ENCODE measurements at regions not wholly inside any gene's neighbourhood (a gene's known extent, or its start where the extent isn't known, plus 50 kb on each side); places are given as distances from the start of the nearest gene placed in this dataset.

DNA sequence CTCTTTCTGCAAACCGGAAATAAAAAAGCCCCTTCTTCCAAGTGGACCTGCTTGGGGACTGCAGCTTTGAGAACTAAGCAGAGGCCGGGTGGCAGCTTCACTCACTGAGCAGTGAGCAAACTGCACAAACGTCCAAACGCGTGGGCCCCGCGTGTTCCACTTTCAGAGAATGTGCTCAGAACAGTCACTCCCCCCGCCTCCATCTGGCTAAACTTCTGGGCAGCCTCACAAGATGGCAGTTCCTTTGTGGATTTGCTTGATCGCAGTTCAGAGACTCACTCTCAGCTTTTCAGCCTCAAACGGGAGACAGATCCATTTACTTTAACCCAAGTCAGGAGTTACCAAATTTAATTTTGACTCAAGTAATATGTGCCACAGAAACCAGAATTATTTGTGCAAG lies 216.6 kb downstream of the TLE1 start:
- POLR2A ChIA-PET = no interaction called here
- WGBS (ENCODE audit: low lambda C conversion rate) = 46% methylated on average over 8 of the region's 10 CpGs
- TF ChIP-seq ZNF83 (CRISPR knock-in tag; IDR thresholded peaks at IDR 0.05; ENCODE audit: borderline replicate concordance) = no peak
- TF ChIP-seq ZFP41 (CRISPR knock-in tag; IDR thresholded peaks at IDR 0.05; ENCODE audit: borderline replicate concordance) = no peak
- no peak for TF ChIP-seq ZNF160 (CRISPR knock-in tag; IDR thresholded peaks at IDR 0.05)
- no peak for TF ChIP-seq RBFOX2 (IDR thresholded peaks at IDR 0.05; ENCODE audit: low read depth, low read length)
- TF ChIP-seq NFE2 (CRISPR knock-in tag; IDR thresholded peaks at IDR 0.05) = no peak
- no peak for TF ChIP-seq ZNF205 (CRISPR knock-in tag; IDR thresholded peaks at IDR 0.05)
- no peak for TF ChIP-seq RELA (CRISPR knock-in tag; IDR thresholded peaks at IDR 0.05)
- TF ChIP-seq GTF3A (CRISPR knock-in tag; conservative IDR thresholded peaks at IDR 0.05) = no peak
- TF ChIP-seq NCOA1 (CRISPR knock-in tag; IDR thresholded peaks at IDR 0.05) = no peak
- Histone ChIP-seq H3K4me3 (replicated peaks in 1 of 3; ENCODE audit: insufficient read depth in 1 of 3, low read depth in 2 of 3, low read length in 3 of 3) (no peak overlapping the region), H3K27me3 (ENCODE audit: control insufficient read depth in 1 of 2, insufficient read depth in 2 of 2, low read length in 2 of 2) (no peaks in the 10 kb centered on the region; a peak in 2 of 5 replicates), H3K9me3 (ENCODE audit: low read length) (no peaks in the 10 kb centered on the region), H3K9ac (ENCODE audit: insufficient read depth, low read depth, low read length) (no peak overlapping the region), H4K20me1 (ENCODE audit: insufficient read depth, low read length) (no peaks in the 10 kb centered on the region), H3K27ac (ENCODE audit: extremely low read length, insufficient read depth, low read length) (no peak overlapping the region), H3K4me2 (ENCODE audit: low read depth, low read length) (no peak overlapping the region), H2AFZ (ENCODE audit: low read length) (no peak overlapping the region), H3K36me3 (replicated peaks in 1 of 2; ENCODE audit: control insufficient read depth in 1 of 2, insufficient read depth in 2 of 2, low read length in 2 of 2) (no peaks in the 10 kb centered on the region), H3K79me2 (ENCODE audit: insufficient read depth, low read length) (no peaks in the 10 kb centered on the region), H3K4me1 (ENCODE audit: insufficient read depth, low read length) (no peaks in the 10 kb centered on the region)
- in situ Hi-C loops (cut with HindIII; ENCODE audit: extremely low pct_ligation_motif_present, low pct_unique_long_range_greater_than_20kb) = no loop called here
- intact Hi-C loops (cut with micrococcal nuclease; ENCODE audit: unreplicated experiment) = no loop called here
- FAIRE-seq (no peak), ATAC-seq (no peak), DNase-seq (ENCODE audit: low spot score) (no peak)
- BruUV-seq (replicated peaks) = no TSS peak
- CTCF ChIA-PET (ENCODE audit: low intra/inter-chr PET ratio, low total read pairs) = no interaction called here

DNA sequence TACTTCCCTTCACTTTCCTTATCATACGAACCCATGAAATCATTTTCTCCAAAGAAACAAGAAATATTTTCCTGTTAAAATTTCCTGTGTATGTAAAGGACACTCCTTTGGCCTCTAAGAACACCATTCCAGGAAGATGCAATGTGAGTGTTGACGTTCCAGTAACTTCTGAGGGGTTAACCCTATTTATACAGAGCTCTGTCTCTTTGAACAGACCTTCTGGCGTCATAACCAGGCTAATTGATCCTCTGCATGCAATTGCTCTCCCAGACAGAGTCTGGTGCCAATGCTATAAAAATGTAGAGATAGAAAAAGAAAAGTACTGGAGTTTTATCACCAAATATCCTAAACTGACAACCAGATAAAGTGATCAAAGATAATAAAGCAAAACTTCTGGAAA lies 218.5 kb downstream of the TLE1 start:
- Histone ChIP-seq H3K4me2 (ENCODE audit: low read depth, low read length) (no peak overlapping the region), H3K79me2 (ENCODE audit: insufficient read depth, low read length) (no peaks in the 10 kb centered on the region), H3K27me3 (ENCODE audit: control insufficient read depth in 1 of 2, insufficient read depth in 2 of 2, low read length in 2 of 2) (peaks cover 0 to under 1% of the 10 kb centered on the region in 2 experiments; a peak in 1 of 5 replicates), H2AFZ (ENCODE audit: low read length) (no peak overlapping the region), H3K9ac (ENCODE audit: insufficient read depth, low read depth, low read length) (no peak overlapping the region), H4K20me1 (ENCODE audit: insufficient read depth, low read length) (no peaks in the 10 kb centered on the region), H3K27ac (ENCODE audit: extremely low read length, insufficient read depth, low read length) (no peak overlapping the region), H3K4me1 (ENCODE audit: insufficient read depth, low read length) (no peaks in the 10 kb centered on the region), H3K4me3 (replicated peaks in 1 of 3; ENCODE audit: insufficient read depth in 1 of 3, low read depth in 2 of 3, low read length in 3 of 3) (no peak overlapping the region), H3K9me3 (ENCODE audit: low read length) (no peaks in the 10 kb centered on the region), H3K36me3 (replicated peaks in 1 of 2; ENCODE audit: control insufficient read depth in 1 of 2, insufficient read depth in 2 of 2, low read length in 2 of 2) (no peaks in the 10 kb centered on the region)
- FAIRE-seq (no peak), ATAC-seq (no peak), DNase-seq (ENCODE audit: low spot score) (no peak)
- WGBS (ENCODE audit: low lambda C conversion rate) = 1% methylated on average over 3 of the region's 3 CpGs
- ChIA-PET POLR2A (no interaction called here), CTCF (ENCODE audit: low intra/inter-chr PET ratio, low total read pairs) (no interaction called here)
- no TSS peak for BruUV-seq (replicated peaks)
- intact Hi-C loops (cut with micrococcal nuclease; ENCODE audit: unreplicated experiment) = no loop called here
- in situ Hi-C loops (cut with HindIII; ENCODE audit: extremely low pct_ligation_motif_present, low pct_unique_long_range_greater_than_20kb) = no loop called here
- TF ChIP-seq, protein P1, sequence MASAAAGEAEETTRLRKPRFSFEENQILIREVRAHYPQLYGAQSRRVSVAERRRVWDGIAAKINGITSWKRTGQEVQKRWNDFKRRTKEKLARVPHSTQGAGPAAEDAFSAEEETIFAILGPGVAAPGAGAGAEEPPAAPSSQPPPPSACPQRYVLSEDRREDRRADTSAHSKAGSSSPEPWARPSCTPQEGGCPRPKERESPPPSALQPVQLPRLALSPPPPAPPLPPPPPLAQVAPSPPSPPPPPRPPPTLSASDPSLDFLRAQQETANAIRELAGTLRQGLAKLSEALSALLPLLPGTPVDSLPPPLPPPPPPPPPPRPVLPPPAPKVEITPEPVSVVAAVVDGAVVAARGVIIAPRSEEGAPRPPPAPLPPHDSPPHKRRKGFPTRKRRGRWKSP (CRISPR knock-in tag; IDR thresholded peaks at IDR 0.05) = no peak
- no peak for TF ChIP-seq ZNF235 (CRISPR knock-in tag; IDR thresholded peaks at IDR 0.05; ENCODE audit: borderline replicate concordance)
